SK-N-SH treated with all-trans-retinoic acid at 6 μM for 48 hours (cell line): ENCODE measurements at regions not wholly inside any gene's neighbourhood (a gene's known extent, or its start where the extent isn't known, plus 50 kb on each side); places are given as distances from the start of the nearest gene placed in this dataset.

Source experiments
- ARNTL ChIP-seq: fragments of 450-650 bp; formaldehyde crosslinking; IDR thresholded peaks from 2 replicates; pipeline ENCODE4 v1.5.0; 2020; ENCODE audit warnings: low read depth, mild to moderate bottlenecking, moderate library complexity, borderline replicate concordance
- ESRRG ChIP-seq: fragments of 250-450 bp; sonication (Bioruptor Pico); IDR thresholded peaks from 2 replicates; pipeline ENCODE4 v1.6.1; 2021; ENCODE audit warnings: mild to moderate bottlenecking
- ISL1 ChIP-seq: fragments of 250-450 bp; sonication (Bioruptor Pico); IDR thresholded peaks from 2 replicates; pipeline ENCODE4 v2.1.2; 2022; ENCODE audit warnings: mild to moderate bottlenecking, moderate library complexity
- OSR1 ChIP-seq: fragments of 250-450 bp; sonication (Bioruptor Pico); IDR thresholded peaks from 2 replicates; pipeline ENCODE4 v1.8.0; 2022; ENCODE audit warnings: moderate library complexity, mild to moderate bottlenecking, inconsistent platforms
- PPARA ChIP-seq: fragments of 250-450 bp; sonication (Bioruptor Pico); IDR thresholded peaks from 2 replicates; pipeline ENCODE4 v1.5.0; 2020; ENCODE audit warnings: mild to moderate bottlenecking, borderline replicate concordance
- SNAI2 ChIP-seq: fragments of 250-450 bp; sonication (Bioruptor Pico); IDR thresholded peaks from 2 replicates; pipeline ENCODE4 v1.5.0; 2020; ENCODE audit warnings: mild to moderate bottlenecking, moderate library complexity
- TCF4 ChIP-seq: fragments of 250-450 bp; sonication (Bioruptor Pico); IDR thresholded peaks from 2 replicates; pipeline ENCODE4 v1.8.0; 2021; ENCODE audit warnings: mild to moderate bottlenecking, moderate library complexity, borderline replicate concordance
- ZNF70 ChIP-seq: fragments of 450-650 bp; formaldehyde crosslinking; IDR thresholded peaks from 2 replicates; pipeline ENCODE4 v1.5.0; 2020; ENCODE audit warnings: mild to moderate bottlenecking, moderate library complexity
- ZNF8 ChIP-seq: fragments of 450-650 bp; formaldehyde crosslinking; IDR thresholded peaks from 2 replicates; pipeline ENCODE4 v1.5.0; 2020; ENCODE audit warnings: mild to moderate bottlenecking, moderate library complexity
- TF ChIP-seq, protein P1 (sequence below): fragments of 250-450 bp; sonication (Bioruptor Pico); IDR thresholded peaks from 2 replicates; pipeline ENCODE4 v1.5.0; 2020; ENCODE audit warnings: mild to moderate bottlenecking, moderate library complexity

DNA sequence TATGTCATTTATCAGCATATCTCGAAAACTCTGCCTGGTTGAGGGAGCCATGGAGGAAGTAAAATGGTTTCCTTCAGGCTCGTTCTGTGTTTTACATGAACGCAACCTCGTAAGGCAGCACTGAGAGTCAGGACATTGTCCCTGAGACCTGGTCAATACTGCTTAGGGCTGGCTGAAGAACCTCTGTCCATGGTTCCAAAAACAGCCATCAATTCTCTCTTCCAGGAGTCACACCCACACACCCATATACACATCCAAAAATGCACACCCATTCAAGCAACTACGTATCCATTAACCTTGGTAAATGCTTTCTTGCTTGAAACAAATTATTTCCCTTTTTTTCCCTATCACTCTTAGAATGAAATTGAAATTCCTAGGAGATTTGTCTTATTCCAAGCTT is 91.0 kb upstream of the CHL1 start:
- TF ChIP-seq ZNF70, result no peak
- TF ChIP-seq ZNF8 (CRISPR knock-in tag), result no peak
- no peak for TF ChIP-seq ESRRG (CRISPR knock-in tag)
- TF ChIP-seq, protein P1, sequence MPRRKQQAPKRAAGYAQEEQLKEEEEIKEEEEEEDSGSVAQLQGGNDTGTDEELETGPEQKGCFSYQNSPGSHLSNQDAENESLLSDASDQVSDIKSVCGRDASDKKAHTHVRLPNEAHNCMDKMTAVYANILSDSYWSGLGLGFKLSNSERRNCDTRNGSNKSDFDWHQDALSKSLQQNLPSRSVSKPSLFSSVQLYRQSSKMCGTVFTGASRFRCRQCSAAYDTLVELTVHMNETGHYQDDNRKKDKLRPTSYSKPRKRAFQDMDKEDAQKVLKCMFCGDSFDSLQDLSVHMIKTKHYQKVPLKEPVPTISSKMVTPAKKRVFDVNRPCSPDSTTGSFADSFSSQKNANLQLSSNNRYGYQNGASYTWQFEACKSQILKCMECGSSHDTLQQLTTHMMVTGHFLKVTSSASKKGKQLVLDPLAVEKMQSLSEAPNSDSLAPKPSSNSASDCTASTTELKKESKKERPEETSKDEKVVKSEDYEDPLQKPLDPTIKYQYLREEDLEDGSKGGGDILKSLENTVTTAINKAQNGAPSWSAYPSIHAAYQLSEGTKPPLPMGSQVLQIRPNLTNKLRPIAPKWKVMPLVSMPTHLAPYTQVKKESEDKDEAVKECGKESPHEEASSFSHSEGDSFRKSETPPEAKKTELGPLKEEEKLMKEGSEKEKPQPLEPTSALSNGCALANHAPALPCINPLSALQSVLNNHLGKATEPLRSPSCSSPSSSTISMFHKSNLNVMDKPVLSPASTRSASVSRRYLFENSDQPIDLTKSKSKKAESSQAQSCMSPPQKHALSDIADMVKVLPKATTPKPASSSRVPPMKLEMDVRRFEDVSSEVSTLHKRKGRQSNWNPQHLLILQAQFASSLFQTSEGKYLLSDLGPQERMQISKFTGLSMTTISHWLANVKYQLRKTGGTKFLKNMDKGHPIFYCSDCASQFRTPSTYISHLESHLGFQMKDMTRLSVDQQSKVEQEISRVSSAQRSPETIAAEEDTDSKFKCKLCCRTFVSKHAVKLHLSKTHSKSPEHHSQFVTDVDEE (CRISPR knock-in tag), result no peak
- no peak for TF ChIP-seq OSR1
- TF ChIP-seq ISL1 (CRISPR knock-in tag), result no peak
- TF ChIP-seq PPARA (CRISPR knock-in tag), result no peak
- TF ChIP-seq SNAI2 (CRISPR knock-in tag), result no peak
- no peak for TF ChIP-seq TCF4 (CRISPR knock-in tag)
- no peak for TF ChIP-seq ARNTL (CRISPR knock-in tag)
